Mucosa of gallbladder (tissue), 1 donor: ENCODE measurements at regions not wholly inside any gene's neighbourhood (a gene's known extent, or its start where the extent isn't known, plus 50 kb on each side); places are given as distances from the start of the nearest gene placed in this dataset.

Experiments
- DNase-seq: peaks from one replicate; pipeline ENCODE4 v3.0.0-alpha.2; 2020; ENCODE audit warnings: low spot score
- donor health status: DM: no; HTN: no; CAD: no.

- DNase-seq: no peak
These were observed 437.4 kb downstream of the RND3 start for GRCh38 chr2:150050036-150050435.

- no peak for DNase-seq
These were observed 439.7 kb downstream of the RND3 start for GRCh38 chr2:150047620-150048222.

- DNase-seq: no peak
These were observed 440.7 kb downstream of the RND3 start for GRCh38 chr2:150046810-150047209.

- no peak for DNase-seq
These were observed 441.3 kb downstream of the RND3 start for GRCh38 chr2:150046211-150046610.

- DNase-seq: no peak
These were observed 441.9 kb downstream of the RND3 start for GRCh38 chr2:150045601-150046000.

GRCh38 chr2:150043172-150043500 is 444.3 kb downstream of the RND3 start:
- DNase-seq: no peak

- no peak for DNase-seq
These were observed 444.8 kb downstream of the RND3 start for GRCh38 chr2:150042500-150043171.

GRCh38 chr2:150041722-150042425 is 445.6 kb downstream of the RND3 start:
- DNase-seq: no peak

- DNase-seq: no peak
These were observed 449.0 kb upstream of the MMADHC start for GRCh38 chr2:150036622-150037021.

GRCh38 chr2:150034665-150035064 is 447.1 kb upstream of the MMADHC start:
- no peak for DNase-seq

- DNase-seq: no peak
These were observed 443.0 kb upstream of the MMADHC start for GRCh38 chr2:150030436-150031190.

- DNase-seq: no peak
These were observed 440.7 kb upstream of the MMADHC start for GRCh38 chr2:150028322-150028721.

GRCh38 chr2:150027164-150027563 is 439.6 kb upstream of the MMADHC start:
- no peak for DNase-seq

GRCh38 chr2:150023663-150024062 is 436.1 kb upstream of the MMADHC start:
- DNase-seq: no peak

GRCh38 chr2:150023044-150023443 is 435.5 kb upstream of the MMADHC start:
- no peak for DNase-seq

- no peak for DNase-seq
These were observed 433.5 kb upstream of the MMADHC start for GRCh38 chr2:150020937-150021673.

GRCh38 chr2:150020221-150020620 is 432.6 kb upstream of the MMADHC start:
- DNase-seq: no peak

- no peak for DNase-seq
These were observed 431.5 kb upstream of the MMADHC start for GRCh38 chr2:150019063-150019462.

GRCh38 chr2:150012986-150013385 is 425.4 kb upstream of the MMADHC start:
- no peak for DNase-seq

- no peak for DNase-seq
These were observed 423.7 kb upstream of the MMADHC start for GRCh38 chr2:150011161-150011730.

GRCh38 chr2:150008901-150009300 is 421.3 kb upstream of the MMADHC start:
- no peak for DNase-seq
